Left lobe of liver (tissue), 2 donors: ENCODE measurements at regions not wholly inside any gene's neighbourhood (a gene's known extent, or its start where the extent isn't known, plus 50 kb on each side); places are given as distances from the start of the nearest gene placed in this dataset.
"Not testable (repeated sequence)": the region's sequence is repeated elsewhere in the genome, so short reads cannot be mapped to it uniquely, and the experiment has no call there.

Experiments used
- ATAC-seq: fragments of 200-7000 bp; cut with Tn5 transposase; one replicate; pipeline ENCODE4 v1.9.1; 2020; ENCODE audit warnings: mild to moderate bottlenecking, moderate library complexity
- DNase-seq: peaks from one replicate; pipeline ENCODE4 v3.0.0-alpha.2; 2020; ENCODE audit warnings: low spot score
- donor health status: DM: no; HTN: no; CAD: no; lungs with moderate emphysema.
- donor health status: DM: no; HTN: yes; CAD: no.

DNA sequence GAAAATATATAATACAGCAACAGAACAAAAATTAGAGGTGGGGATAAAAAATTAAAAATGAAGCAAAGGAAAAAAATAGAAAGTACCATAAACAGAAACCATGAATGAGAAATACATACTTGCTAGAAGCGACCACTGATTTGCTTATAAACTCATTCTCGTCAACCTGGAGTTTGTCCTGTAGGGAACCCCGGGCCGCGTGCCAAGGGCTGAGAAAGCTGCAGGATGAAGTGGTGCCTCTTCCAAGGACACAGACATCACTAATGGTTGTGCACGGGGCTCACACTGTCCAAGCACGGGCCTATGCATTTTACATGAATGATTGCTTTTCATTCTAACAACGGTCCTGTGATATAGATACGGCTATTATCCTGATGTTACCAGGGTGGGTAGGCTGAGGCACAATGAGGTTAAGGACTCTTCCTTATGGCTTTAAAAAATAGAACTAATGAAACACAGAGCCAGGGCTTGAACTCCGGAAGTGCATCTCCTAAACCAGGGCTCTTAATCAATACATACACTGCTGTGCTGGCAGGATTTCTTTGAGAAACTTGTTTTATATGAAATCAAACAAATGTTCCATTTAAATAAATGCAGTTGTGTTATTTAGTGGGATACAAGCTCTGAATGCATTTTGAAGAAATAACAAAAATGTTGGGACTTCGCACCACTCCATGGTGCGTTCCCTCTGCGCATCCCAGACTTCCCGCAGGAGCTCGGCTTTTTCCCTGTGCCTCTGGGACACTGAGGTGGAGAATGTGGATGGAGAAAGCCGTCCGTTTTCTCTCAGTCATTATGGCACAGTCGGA is 113.9 kb upstream of the PHACTR3 start:
- DNase-seq = peak; percentile 30
- not testable (repeated sequence) for ATAC-seq

DNA sequence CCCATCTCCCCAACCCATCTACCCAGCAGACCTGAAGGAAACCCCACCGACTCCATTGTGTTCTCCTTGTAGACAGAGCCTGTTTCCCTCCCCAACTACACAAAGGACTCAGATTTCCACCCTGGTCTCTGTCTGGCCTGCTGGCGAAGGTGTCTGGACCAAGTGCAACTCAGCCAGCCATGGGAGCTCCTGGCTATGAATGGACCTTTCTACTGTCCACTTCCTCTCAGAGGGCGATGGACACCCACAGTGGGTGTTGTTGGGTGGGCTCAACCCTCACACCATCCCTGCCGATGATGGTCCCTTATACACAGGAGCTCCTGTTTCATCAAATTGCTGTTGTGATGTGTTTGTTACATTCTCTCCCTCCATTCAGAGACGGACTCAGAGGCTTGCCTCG is 112.5 kb upstream of the PHACTR3 start:
- ATAC-seq (no peak), DNase-seq (peak; percentile 15)

- DNase-seq (no peak), ATAC-seq (no peak)
Measured at GRCh38 chr20:59493926-59494325, 110.4 kb upstream of the PHACTR3 start.

DNA sequence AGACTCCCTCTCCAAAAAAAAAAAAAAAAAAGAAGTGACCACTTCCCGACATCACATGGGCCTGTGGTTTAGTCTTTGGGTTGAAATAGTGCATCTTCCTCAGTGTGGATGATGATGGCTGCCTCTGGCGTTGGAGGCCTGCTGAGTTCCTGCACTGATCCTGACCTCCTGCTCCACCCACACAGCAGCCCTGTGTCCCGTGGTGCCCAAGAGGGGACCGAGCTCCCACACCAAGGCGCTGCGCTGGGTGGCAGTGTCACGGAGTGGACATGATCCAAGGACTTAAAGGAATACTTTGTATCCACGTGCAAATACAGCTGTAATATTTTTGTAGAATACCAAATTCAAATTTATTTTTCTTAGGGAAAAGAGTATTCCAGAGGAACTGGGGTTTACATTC is 109.2 kb upstream of the PHACTR3 start:
- no peak for ATAC-seq

GRCh38 chr20:59495894-59496510 is 108.3 kb upstream of the PHACTR3 start:
- peak; percentile 94 for ATAC-seq
- DNase-seq = peak; percentile 61

More for the DNA sequence above, 109.2 kb upstream of the PHACTR3 start:
- no peak for DNase-seq

DNA sequence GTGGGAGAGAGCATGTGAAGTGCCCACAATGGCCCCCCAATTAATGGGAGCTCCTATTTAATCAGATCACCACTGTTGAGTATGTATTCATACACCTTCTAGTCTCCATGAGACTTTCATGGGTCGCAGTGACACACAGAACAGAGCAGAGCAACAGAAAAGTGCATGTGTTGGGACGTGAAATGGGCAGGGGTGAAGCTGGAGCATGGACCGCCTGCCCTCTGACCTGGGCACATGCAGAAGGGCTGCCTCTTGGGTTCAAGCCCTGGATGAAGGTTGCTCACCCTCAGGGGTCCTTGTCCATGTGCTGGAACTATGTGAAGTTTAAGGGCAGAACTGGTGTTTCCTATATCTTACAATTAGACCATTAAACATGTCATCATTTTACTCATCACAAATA is 106.0 kb upstream of the PHACTR3 start:
- ATAC-seq (no peak), DNase-seq (no peak)

GRCh38 chr20:59499863-59500262 is 104.5 kb upstream of the PHACTR3 start:
- DNase-seq (no peak), ATAC-seq (no peak)

GRCh38 chr20:59508729-59509128 is 95.6 kb upstream of the PHACTR3 start:
- DNase-seq = no peak
- ATAC-seq = no peak

GRCh38 chr20:59512651-59513050 is 91.7 kb upstream of the PHACTR3 start:
- ATAC-seq (no peak), DNase-seq (no peak)

DNA sequence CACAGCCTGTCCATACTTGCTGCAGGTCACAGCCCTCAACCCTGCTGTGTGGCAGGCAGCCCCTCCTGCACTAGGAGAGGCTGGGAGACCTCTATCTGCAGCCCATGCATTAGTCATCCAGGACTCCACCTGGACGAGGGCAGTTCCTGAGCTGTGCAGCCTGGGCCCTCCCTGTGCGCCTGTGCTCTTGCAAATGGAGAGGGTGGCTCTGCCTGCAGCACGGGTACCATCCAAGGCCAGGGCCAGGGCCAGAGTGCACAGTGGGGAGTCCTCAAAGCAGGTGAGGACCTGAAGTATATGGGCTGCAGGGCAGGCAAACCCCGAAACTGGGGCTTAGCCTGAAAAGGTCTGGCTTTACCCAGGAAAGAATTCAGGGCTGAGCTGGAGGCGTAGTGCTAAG is 89.8 kb upstream of the PHACTR3 start:
- DNase-seq (no peak), ATAC-seq (no peak)

- ATAC-seq = peak; percentile 93
- peak; percentile 64 for DNase-seq
Measured at GRCh38 chr20:59515013-59515905, 89.1 kb upstream of the PHACTR3 start.

GRCh38 chr20:59515906-59516209 is 88.5 kb upstream of the PHACTR3 start:
- ATAC-seq = no peak

GRCh38 chr20:59518881-59519706 is 85.2 kb upstream of the PHACTR3 start:
- DNase-seq (no peak), ATAC-seq (peak; percentile 91)

More at GRCh38 chr20:59515906-59516209, 88.5 kb upstream of the PHACTR3 start:
- no peak for DNase-seq

GRCh38 chr20:59519707-59520014 is 84.7 kb upstream of the PHACTR3 start:
- ATAC-seq = no peak
- no peak for DNase-seq

DNA sequence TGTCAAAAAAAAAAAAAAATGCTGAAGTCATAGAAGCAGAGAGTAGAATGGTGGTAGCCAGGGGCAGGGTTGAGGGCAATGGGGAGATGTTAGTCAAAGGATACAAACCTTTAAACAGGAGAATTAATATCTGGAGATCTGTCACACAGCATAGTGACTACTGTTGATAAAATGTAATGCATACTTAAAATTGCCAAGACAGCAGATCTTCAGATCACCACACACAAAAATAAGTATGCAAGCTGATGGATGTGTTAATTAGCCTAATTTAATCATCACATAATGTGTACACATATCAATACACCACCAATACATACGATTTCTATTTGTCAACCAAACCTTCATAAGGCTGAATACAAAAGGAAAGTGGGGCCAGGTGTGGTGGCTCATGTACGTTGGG is 83.5 kb upstream of the PHACTR3 start:
- DNase-seq (no peak), ATAC-seq (no peak)

GRCh38 chr20:59525500-59526241 is 78.7 kb upstream of the PHACTR3 start:
- ATAC-seq = peak; percentile 96

GRCh38 chr20:59526242-59527225 is 77.8 kb upstream of the PHACTR3 start:
- ATAC-seq = no peak

More at GRCh38 chr20:59525500-59526241, 78.7 kb upstream of the PHACTR3 start:
- peak; percentile 64 for DNase-seq

DNA sequence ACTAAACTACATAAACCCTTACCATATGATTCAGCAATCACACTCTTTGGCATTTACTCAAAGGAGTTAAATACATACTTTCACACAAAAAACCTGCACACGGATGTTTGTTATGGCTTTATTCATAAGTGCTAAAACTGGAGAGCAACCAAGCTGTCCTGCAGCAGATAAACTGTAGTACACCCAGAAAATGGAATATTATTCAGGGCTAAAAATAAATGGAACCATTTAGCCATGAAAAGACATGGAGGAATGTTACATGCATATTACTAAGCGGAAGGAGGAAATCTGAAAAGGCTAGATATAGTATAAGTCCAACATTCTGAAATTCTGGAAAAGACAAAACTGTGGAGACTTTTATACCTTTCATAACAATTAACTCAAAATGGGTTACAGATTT is 73.6 kb upstream of the PHACTR3 start:
- no peak for ATAC-seq
- DNase-seq = no peak

More at GRCh38 chr20:59526242-59527225, 77.8 kb upstream of the PHACTR3 start:
- DNase-seq = no peak

DNA sequence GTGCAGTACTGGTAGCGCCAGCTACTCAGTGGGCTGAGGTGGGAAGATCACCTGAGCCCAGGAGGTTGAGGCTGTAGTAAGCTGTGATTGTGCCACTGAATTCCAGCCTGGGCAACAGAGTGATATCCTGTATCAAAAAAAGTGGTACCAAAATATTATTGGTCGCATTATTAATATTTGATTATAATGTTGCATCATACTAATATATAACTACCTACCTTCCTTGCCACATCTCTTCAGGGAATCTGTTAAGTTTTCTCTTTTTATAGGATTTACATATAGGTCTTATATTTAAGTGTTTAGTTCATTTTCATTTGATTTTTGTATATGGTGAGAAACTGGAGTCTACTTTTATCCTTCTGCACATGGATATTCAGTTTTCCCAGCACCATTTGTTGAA is 66.3 kb upstream of the PHACTR3 start:
- no peak for ATAC-seq
- no peak for DNase-seq
